Daoy (cell line): ENCODE measurements at regions not wholly inside any gene's neighbourhood (a gene's known extent, or its start where the extent isn't known, plus 50 kb on each side); places are given as distances from the start of the nearest gene placed in this dataset.

ENCODE experiments used
- DNase-seq: peaks from one replicate; pipeline ENCODE4 v3.0.0-alpha.2; 2015; ENCODE audit warnings: low read depth

DNA sequence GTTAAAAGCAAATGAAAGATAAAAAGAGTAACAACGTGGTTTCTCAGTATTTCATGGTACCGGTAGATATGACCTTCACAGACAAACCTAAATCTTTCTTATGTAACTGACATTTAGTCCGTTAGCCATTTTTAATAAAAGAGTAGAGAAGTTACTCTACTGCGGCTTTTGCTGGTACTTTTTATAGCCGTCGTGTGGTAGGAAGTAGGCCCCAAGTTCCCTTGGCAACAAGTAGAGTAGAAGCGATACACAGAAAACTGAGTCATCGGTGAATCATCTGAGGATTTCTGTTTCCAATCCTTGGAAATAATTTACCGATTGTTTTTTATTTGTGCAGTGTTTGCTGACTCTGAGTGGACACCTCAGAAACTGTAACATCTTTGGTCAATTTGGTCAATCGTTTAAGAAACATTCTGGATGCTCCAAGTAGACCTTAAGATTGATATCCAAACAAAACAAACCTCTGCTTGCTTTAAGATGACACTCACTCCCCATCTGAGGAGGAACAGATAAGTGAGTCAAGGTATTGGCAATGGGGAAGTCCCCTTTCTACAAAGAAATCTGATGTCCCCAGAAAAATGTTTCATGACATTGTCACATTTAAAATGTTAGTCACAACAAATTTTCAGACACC, 63.9 kb upstream of the AHR start:
- DNase-seq, result peak; percentile 95

DNA sequence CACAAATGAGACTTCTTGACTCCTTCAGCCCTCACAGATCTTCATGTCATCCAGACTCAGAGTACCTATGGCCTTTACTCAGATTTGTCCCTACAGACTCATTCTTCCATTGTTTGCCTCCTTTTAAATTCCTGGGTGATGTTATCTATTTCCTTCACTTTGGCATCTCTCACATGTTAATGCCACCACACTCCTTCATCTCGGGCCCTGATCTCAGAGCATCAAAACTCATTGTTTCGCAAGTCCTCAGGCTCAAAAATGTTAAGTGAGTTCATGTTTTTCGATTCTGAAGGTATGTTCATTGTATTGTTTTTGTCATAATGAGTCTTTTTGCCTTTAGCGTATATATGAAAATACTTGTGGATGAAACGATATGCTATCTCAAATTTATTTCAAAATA, 62.3 kb upstream of the AHR start:
- no peak for DNase-seq

- peak; percentile 58 for DNase-seq
Measured at GRCh38 chr7:17236603-17237002, 61.8 kb upstream of the AHR start.

DNA sequence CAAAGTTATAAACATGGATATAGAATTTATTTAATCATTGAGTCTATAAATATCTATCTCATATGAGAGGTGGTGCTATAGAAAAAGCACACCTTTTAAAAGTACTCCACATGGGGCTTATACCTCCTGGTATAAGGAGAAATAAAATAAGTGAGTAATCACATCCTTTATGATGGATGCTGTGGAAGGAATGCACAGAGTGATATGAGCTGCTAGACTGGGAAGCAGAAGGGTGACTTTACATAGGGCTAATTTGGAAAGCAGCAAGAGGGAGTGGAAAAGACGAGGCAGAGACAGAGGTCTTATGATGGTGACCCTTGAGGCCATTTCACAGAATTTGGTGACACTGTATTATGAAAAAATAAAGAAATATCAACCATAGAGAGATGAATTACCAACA, 59.4 kb upstream of the AHR start:
- peak; percentile 51 for DNase-seq

GRCh38 chr7:17239683-17240521, 58.5 kb upstream of the AHR start:
- peak; percentile 70 for DNase-seq

DNA sequence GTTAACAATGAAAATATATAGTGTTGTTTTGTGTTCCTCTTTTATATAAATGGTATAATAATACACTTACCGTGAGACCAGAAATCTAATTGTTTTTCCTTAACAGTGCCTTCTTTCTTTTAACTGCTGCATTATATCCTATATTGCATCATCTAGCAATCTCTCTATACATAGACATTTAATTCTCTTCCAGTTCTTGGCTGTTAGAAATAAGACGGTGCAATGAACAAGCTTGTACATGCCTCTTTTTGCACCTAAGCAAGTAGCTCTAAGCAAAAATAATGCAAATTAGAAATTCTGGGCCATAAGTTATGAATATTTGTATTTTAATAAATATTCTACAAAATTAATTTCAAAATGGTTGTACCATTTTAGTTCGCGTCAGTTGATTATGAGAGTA, 55.9 kb upstream of the AHR start:
- DNase-seq, result no peak

DNA sequence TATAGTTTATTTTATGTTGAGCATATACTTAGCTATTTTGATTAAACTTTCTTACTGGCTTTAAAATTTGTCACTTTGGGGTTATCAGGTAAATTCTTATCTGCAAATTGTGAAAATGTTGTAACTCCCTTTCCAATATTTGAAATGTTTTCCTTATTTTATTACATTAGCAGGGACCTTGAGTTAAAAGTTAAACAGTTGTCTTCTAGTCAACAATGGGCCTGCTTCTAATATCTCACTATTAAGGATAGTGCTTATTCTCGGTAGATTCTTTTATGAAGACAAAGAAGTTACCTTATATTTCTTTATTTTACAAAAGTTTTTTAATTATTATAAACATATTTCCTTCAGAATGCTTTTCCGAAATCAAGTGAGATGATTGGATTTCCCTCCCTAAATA, 53.7 kb upstream of the AHR start:
- DNase-seq, result no peak

DNA sequence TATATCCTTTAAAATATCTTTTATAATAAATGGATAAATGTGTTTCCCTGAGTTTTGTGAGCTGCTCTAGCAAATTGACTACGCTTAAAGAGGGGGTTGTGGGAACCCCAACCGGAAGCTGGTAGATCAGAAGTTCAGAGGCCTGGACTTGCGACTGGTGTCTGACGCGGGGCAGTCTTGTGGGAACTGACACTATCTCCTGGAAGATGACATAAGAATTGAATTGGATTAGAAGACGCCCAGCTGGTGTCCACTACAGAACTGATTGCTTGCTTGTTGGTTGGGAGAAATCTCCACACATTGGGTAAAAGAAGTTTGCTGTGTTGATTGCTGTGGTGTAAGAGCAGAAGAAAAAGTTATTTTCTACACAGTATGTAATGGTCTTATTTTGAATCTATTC, 51.1 kb upstream of the AHR start:
- DNase-seq, result no peak

- no peak for DNase-seq
Measured at GRCh38 chr7:17248527-17248926, 49.9 kb upstream of the AHR start.
